ENCODE measurements at regions not wholly inside any gene's neighbourhood (a gene's known extent, or its start where the extent isn't known, plus 50 kb on each side); places are given as distances from the start of the nearest gene placed in this dataset.

GRCh38 chr10:3382092-3382491 lies 209.5 kb upstream of the PITRM1 start:
- CTCF ChIA-PET = no interaction called here
- Histone ChIP-seq H3K4me3 (ENCODE audit: low read depth, low read length, poor library complexity, severe bottlenecking) (no peak overlapping the region), H3K9me3 (ENCODE audit: low read depth, low read length, poor library complexity, severe bottlenecking) (peaks cover 10% of the 10 kb centered on the region), H3K27me3 (replicated peaks; ENCODE audit: insufficient read depth, low read depth, low read length, poor library complexity) (no peaks in the 10 kb centered on the region), H3K27ac (ENCODE audit: low read depth, low read length, poor library complexity, severe bottlenecking) (no peak overlapping the region), H3K4me1 (ENCODE audit: insufficient read depth, low read length, poor library complexity, severe bottlenecking) (no peaks in the 10 kb centered on the region), H3K36me3 (ENCODE audit: insufficient read depth, low read length, poor library complexity, severe bottlenecking) (no peaks in the 10 kb centered on the region)
- POLR2A ChIA-PET (ENCODE audit: low non-redundant PET) = no interaction called here
- BruUV-seq (replicated peaks) = no TSS peak
- intact Hi-C loops (cut with micrococcal nuclease; ENCODE audit: unreplicated experiment) = no loop called here
- no peak for TF ChIP-seq CTCF (conservative IDR thresholded peaks at IDR 0.05; ENCODE audit: low read depth, low read length)
- TF ChIP-seq EZH2 (IDR thresholded peaks at IDR 0.05; ENCODE audit: borderline replicate concordance, low read depth, low read length, poor library complexity, severe bottlenecking) = no peak
- no peak for DNase-seq (ENCODE audit: low spot score)

DNA sequence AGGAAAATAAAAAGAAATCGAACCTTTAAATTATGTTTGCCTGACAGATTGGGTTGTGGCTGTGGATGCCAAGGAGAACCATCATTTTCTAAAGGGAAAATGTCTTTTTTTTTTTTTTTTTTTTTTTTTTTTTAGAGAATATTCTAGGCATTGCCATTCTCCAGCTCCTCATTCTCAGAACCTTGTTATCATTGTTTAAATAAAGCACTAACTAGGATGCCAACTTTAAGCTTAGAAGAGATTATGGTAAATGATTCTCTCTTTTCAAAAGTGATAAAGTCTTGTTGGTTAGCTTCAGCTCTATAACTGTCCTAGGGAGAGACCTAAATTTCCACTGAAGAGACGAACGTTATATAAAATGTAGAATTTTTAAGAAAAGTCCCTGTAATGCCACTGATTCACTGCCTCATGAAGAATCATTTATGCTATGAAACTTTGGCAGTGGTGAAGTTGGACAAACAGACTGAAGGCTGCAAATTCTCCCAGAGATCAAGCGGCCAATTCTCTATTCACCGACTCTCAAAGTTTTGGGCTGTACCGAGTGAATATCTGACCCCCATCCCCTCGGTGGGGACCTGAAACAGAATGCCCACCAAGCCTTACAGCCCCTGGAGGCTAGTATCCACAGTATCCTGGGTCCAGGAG lies 207.9 kb upstream of the PITRM1 start:
- no peaks in the 10 kb centered on the region for H3K27me3 ChIP-seq (replicated peaks; ENCODE audit: insufficient read depth, low read depth, low read length, poor library complexity)
- CTCF ChIA-PET = no interaction called here
- no peak overlapping the region for H3K27ac ChIP-seq (ENCODE audit: low read depth, low read length, poor library complexity, severe bottlenecking)
- no peaks in the 10 kb centered on the region for H3K4me1 ChIP-seq (ENCODE audit: insufficient read depth, low read length, poor library complexity, severe bottlenecking)
- H3K4me3 ChIP-seq (ENCODE audit: low read depth, low read length, poor library complexity, severe bottlenecking) = no peak overlapping the region
- POLR2A ChIA-PET (ENCODE audit: low non-redundant PET) = no interaction called here
- peaks cover 3% of the 10 kb centered on the region for H3K9me3 ChIP-seq (ENCODE audit: low read depth, low read length, poor library complexity, severe bottlenecking)
- no TSS peak for BruUV-seq (replicated peaks)
- no peak for DNase-seq (ENCODE audit: low spot score)
- intact Hi-C loops (cut with micrococcal nuclease; ENCODE audit: unreplicated experiment) = no loop called here
- TF ChIP-seq EZH2 (IDR thresholded peaks at IDR 0.05; ENCODE audit: borderline replicate concordance, low read depth, low read length, poor library complexity, severe bottlenecking) (no peak), CTCF (conservative IDR thresholded peaks at IDR 0.05; ENCODE audit: low read depth, low read length) (no peak)
- H3K36me3 ChIP-seq (ENCODE audit: insufficient read depth, low read length, poor library complexity, severe bottlenecking) = no peaks in the 10 kb centered on the region

DNA sequence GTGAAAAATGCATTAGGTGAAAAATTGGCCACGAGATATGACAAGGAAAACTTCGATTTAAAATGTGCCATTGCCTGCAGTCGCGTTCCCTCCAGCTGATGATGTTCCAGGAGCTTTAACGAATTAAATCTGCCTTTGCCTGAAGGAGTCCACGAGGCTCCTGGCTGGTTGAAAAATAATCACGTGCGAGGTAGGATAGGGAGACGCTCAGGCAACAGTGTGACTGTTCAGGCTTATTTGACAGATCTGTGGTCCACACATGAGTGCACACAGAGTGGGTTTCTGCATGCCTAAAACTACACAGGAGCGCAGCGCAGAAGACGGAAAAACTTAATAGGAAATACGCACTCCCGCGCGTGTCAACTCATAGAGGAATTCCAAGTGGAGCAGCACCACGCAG lies 204.0 kb upstream of the PITRM1 start:
- DNase-seq (ENCODE audit: low spot score) = no peak
- TF ChIP-seq CTCF (conservative IDR thresholded peaks at IDR 0.05; ENCODE audit: low read depth, low read length) (no peak), EZH2 (IDR thresholded peaks at IDR 0.05; ENCODE audit: borderline replicate concordance, low read depth, low read length, poor library complexity, severe bottlenecking) (no peak)
- no peaks in the 10 kb centered on the region for H3K36me3 ChIP-seq (ENCODE audit: insufficient read depth, low read length, poor library complexity, severe bottlenecking)
- no peaks in the 10 kb centered on the region for H3K9me3 ChIP-seq (ENCODE audit: low read depth, low read length, poor library complexity, severe bottlenecking)
- no peak overlapping the region for H3K27ac ChIP-seq (ENCODE audit: low read depth, low read length, poor library complexity, severe bottlenecking)
- no TSS peak for BruUV-seq (replicated peaks)
- no peaks in the 10 kb centered on the region for H3K4me1 ChIP-seq (ENCODE audit: insufficient read depth, low read length, poor library complexity, severe bottlenecking)
- POLR2A ChIA-PET (ENCODE audit: low non-redundant PET) = no interaction called here
- CTCF ChIA-PET = no interaction called here
- no peak overlapping the region for H3K4me3 ChIP-seq (ENCODE audit: low read depth, low read length, poor library complexity, severe bottlenecking)
- no peaks in the 10 kb centered on the region for H3K27me3 ChIP-seq (replicated peaks; ENCODE audit: insufficient read depth, low read depth, low read length, poor library complexity)
- intact Hi-C loops (cut with micrococcal nuclease; ENCODE audit: unreplicated experiment) = no loop called here

Measured in A673 (cell line).